ENCODE measurements at regions not wholly inside any gene's neighbourhood (a gene's known extent, or its start where the extent isn't known, plus 50 kb on each side); places are given as distances from the start of the nearest gene placed in this dataset.
A peak's percentile ranks its signal among the peaks of the same experiment; 100 is the strongest.

GRCh38 chr6:44042261-44042988 lies 84.8 kb downstream of the MRPL14 start:
- H3K23ac ChIP-seq (ENCODE audit: insufficient read length, low read depth, low read length) = no peak overlapping the region
- H3K56ac ChIP-seq (ENCODE audit: insufficient read length, low read depth, low read length) = no peak overlapping the region
- no peak overlapping the region for H2BK12ac ChIP-seq (ENCODE audit: insufficient read length, low read depth, low read length)
- H3K36me3 Mint-ChIP-seq (ENCODE audit: insufficient read depth in 1 of 3, low read depth in 3 of 3) = no peaks in the 10 kb centered on the region
- H3K9me3 Mint-ChIP-seq = no peaks in the 10 kb centered on the region
- H2BK120ac ChIP-seq (ENCODE audit: low read depth, low read length, poor library complexity, severe bottlenecking) = no peak overlapping the region
- H3K4me1 ChIP-seq (ENCODE audit: insufficient read depth, low read length) = peaks cover 10% of the 10 kb centered on the region; the same call in 1 of the 2 replicates
- H2BK15ac ChIP-seq (ENCODE audit: low read depth, low read length) = no peak overlapping the region
- H4K20me1 ChIP-seq (ENCODE audit: control insufficient read depth, insufficient read depth, insufficient read length) = no peaks in the 10 kb centered on the region
- no peak overlapping the region for H4K5ac ChIP-seq (ENCODE audit: insufficient read length, low read depth, low read length)
- H2AK5ac ChIP-seq (ENCODE audit: insufficient read length, low read length) = no peak overlapping the region
- H3K18ac ChIP-seq (ENCODE audit: insufficient read length, low read depth, low read length) = peak overlapping the region; percentile 61
- no peak overlapping the region for H3T11ph ChIP-seq (ENCODE audit: low read length)
- no peaks in the 10 kb centered on the region for H3K27me3 ChIP-seq (ENCODE audit: insufficient read depth, low read length)
- no peaks in the 10 kb centered on the region for H3K79me2 ChIP-seq (ENCODE audit: insufficient read depth, low read length)
- no peaks in the 10 kb centered on the region for H3K79me1 ChIP-seq (ENCODE audit: insufficient read depth, low read depth, low read length, poor library complexity, severe bottlenecking)
- no peak overlapping the region for H4K8ac ChIP-seq (replicated peaks; ENCODE audit: insufficient read length, low read depth, low read length)
- WGBS (ENCODE audit: extremely low coverage, insufficient read length, low lambda C conversion rate) = no CpG with 5 or more reads among the region's 4 CpGs
- H3K9ac ChIP-seq (ENCODE audit: extremely low read depth, insufficient read length, low read length) = no peak overlapping the region
- peaks cover 40 to 48% of the 10 kb centered on the region in 2 experiments for H3K4me1 Mint-ChIP-seq
- no peaks in the 10 kb centered on the region for H3K23me2 ChIP-seq (ENCODE audit: insufficient read length, low read depth, low read length, poor library complexity, severe bottlenecking)
- no peaks in the 10 kb centered on the region for H3K9me3 ChIP-seq (ENCODE audit: control insufficient read depth, low read depth, low read length)
- no peak overlapping the region for H3K4me3 Mint-ChIP-seq
- no peak overlapping the region for H4K91ac ChIP-seq (ENCODE audit: insufficient read length, low read depth, low read length)
- H3K14ac ChIP-seq (ENCODE audit: insufficient read depth, low read length) = peak overlapping the region; percentile 34; the same call in 1 of the 2 replicates
- peak overlapping the region in 2 of 3 experiments; percentile 24 to 93; a peak in 4 of 7 replicates for H3K27ac Mint-ChIP-seq
- H3K4me2 ChIP-seq (ENCODE audit: insufficient read depth, insufficient read length, low read length) = no peak overlapping the region
- no peak overlapping the region for H3K27ac ChIP-seq (ENCODE audit: insufficient read length, low read depth, low read length)
- no peak overlapping the region for H2BK20ac ChIP-seq (ENCODE audit: low read depth, low read length, poor library complexity, severe bottlenecking)
- no peak overlapping the region for H2BK5ac ChIP-seq (ENCODE audit: insufficient read length, low read length)
- no peak overlapping the region; the same call in 1 of the 2 replicates for H3K4ac ChIP-seq (ENCODE audit: low read depth, low read length)
- H2AFZ ChIP-seq (ENCODE audit: low read length) = no peak overlapping the region
- no peak for DNase-seq
- no peak for TF ChIP-seq CTCF (conservative IDR thresholded peaks at IDR 0.05)
- H3K27me3 Mint-ChIP-seq (ENCODE audit: low read depth) = peaks cover under 1% of the 10 kb centered on the region; the same call in 1 of the 2 replicates
